Endometrium (tissue), 2 donors: ENCODE measurements at regions not wholly inside any gene's neighbourhood (a gene's known extent, or its start where the extent isn't known, plus 50 kb on each side); places are given as distances from the start of the nearest gene placed in this dataset.
A peak's percentile ranks its signal among the peaks of the same experiment; 100 is the strongest.

Source experiments
- FAIRE-seq: peaks from 2 replicates; lab custom pipeline; 2012; peaks lifted over from hg19 to GRCh38; lab: Jason Lieb, UNC
- donor health status: control.
- donor health status: control.

DNA sequence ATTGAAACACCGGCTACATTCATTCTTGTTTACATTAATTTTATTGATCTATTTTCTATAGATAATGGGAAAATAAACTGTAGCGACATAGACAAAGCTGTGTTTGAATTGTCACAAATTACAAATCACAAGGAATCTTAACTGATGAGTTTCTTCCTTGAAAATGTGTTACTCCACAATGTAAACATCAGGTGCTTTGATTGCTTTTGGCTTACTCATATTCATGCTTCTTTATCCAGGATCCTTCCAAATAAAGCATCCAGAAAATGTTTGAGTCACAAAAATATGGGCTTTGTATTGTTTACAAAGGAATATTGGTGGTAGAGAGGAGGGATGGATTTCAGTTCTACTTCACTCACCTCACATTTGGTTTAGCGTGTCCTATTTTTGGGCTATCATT lies 64.0 kb downstream of the BMP2 start:
- FAIRE-seq = no peak

DNA sequence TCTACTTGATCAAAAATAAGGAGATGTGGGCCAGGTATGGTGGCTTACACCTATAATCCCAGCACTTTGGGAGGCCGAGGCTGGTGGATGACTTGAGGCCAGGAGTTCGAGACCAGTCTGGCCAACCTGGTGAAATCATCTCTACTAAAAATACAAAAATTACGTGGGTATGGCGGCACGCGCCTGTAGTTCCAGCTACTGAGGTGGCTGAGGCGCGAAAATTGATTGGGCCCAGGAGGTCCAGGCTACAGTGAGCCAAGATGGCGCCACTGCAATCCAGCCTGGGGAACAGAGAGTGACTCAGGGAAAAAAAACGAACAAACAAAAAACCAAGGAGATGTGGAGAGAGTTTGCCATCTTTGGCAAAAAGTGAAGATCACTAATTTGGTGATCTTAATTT lies 65.3 kb downstream of the BMP2 start:
- FAIRE-seq = no peak

DNA sequence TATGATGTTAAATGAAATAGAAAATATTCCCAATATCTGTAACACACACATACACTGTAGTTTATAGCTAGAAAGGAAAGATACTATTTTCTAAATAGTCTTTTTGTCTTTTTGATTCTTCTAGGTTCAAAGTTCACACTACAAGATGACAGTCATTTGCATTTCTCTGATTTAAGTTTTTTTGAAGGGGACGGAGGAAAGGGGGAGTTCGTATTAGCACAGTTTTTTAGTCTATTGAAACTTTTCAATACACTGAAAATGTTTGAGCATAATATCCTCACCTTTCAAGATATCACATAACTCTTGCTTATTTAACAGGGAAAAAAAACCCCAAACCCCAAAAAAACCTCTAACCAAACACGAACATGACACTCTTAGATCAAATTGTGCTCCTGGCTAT lies 68.1 kb downstream of the BMP2 start:
- FAIRE-seq = no peak

DNA sequence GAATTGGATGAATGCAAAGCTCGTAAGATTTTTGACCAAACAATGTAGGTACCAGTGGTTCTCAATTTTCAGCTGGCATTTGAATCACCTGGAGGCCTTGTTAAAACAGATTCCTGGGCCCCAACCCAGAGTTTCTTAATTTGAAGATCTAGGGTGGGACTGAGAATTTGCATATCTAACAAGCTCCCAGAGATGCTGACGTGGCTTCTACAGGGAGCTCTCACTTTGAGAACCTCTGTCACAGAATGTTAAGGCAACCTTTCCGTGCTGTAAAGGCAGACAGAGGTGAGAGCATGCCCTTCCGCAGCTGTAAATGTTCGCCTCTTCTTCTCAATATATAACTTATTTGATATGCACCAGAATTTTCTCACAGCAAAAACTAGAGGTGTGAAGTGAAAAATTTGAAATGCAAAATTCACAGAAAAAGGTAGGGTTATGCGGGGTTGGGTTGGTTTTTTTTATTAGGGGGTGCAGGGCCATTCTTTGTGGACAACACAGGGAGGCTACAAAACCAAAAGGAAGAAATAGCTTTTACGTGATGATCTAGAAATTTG lies 69.4 kb downstream of the BMP2 start:
- FAIRE-seq = no peak

DNA sequence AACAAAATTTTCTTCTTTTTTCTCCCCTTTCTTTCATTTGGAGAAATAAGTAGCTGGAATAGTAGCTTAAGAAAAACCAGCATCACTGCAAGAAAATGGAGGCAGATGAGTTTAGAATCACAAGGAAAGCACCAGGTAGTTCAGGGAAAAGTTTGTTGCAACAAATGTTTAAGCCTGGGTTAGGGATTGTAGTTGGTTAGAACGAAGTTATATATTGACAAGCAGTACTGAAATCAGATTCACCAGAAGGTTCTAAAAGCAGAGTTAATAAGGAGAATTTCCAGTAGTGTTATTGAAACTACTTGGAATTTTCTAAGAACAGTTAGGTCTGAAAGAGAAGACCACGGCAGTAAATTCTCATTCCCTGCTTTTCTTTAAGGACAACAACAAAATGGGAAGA lies 70.2 kb downstream of the BMP2 start:
- no peak for FAIRE-seq

DNA sequence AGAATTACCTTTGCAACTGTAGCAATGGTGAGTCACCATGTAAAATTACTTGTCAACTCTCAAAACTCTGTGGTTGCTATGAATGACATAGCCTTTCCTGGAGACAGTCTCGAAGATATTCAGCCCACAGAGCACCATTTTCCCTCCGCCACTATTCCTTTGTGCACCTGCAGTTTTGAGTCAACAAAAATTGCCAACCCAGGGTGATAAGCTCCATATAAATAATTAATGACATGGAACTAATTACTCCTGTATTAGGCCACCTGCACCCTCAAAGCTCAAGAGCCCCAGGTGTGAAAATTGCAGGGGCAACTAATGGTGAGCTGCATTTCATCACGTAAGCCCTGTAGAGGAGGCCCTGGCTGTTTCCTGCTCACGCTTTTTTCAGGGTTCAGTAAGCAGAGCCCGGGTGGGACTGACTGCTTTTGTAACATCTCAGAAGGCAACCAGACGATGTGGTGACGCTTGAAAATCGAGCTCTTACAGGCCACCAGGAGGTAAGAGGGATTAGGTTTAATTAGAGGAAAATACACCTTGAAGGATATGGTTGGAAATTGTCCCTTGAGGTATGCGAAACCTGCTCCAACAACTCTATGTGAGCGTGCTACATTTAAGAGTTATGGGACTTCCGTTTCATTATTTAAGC lies 70.8 kb downstream of the BMP2 start:
- FAIRE-seq = no peak

DNA sequence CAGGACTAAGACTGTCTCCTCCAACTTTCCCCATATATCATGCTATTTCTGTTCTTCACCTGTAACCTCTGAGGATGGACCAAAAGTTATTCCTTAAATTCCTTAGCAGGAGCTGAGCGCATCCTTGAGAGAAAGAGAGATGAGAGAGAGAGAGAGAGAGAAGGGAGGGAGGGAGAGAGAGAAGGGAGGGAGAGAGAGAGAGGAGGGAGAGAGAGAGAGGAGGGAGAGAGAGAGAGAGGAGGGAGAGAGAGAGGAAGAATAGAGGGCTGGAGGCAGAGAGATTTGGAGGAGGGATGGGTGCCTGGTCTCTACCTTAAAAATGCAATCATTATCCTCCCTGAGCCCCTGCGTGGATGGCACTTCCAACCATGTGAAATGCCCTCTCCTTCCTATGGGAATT lies 73.6 kb downstream of the BMP2 start:
- FAIRE-seq = no peak

DNA sequence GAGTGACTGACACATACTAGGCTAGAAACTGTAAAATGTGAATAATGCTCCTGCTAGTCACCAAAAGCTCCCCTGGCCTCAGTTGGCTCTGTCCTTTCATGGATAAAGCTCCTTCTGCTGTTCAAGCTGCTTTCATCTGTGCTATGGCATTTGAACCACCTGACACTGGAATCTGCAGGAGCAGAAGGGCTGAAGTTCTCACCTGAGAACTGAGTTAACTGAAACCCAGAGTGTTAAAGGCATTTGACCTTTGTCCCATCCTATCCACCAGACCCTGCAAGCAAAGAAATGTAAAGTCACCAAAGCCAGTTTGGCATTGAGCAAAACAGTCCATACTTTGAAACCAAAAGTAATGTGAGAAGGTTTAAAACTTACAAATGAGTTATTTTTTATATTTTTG lies 77.7 kb downstream of the BMP2 start:
- FAIRE-seq = no peak

DNA sequence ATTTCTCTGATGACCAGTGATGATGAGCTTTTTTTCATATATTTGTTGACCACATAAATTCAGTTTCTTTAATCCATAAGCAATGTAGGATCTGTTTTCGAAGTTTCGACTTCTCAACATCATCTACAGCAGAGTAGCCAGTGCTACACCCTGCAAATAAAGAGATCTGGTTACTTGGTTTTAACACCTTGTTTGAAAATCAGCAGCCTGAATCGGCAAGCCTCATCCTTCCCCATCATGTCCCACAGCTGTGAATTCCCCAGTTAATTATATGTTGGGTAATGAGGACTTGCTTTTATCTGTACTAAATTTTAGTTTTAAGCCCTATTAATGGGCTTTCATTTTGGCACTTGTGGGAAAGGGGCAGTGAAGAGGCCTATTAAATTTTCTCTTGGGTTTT lies 80.6 kb downstream of the BMP2 start:
- FAIRE-seq = no peak

DNA sequence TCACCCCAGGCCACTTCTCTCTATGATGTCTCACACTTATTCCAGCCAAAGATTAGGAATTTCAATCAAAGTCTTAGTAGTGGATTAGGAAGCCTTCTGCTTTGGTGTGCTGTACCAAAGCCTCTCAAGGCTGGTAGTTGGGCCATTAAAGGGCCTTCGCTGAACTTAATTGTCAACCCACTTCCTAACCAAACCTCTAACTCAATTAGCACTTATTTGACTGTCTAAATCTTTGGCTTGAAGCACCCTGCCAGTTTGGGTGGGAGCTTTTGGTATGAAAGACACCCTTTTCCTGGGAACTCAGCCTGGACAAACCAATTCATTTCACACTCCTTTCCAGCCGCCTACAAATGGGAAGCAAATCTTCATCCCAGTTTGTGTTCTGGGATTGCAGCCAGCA lies 81.5 kb downstream of the BMP2 start:
- FAIRE-seq = no peak

DNA sequence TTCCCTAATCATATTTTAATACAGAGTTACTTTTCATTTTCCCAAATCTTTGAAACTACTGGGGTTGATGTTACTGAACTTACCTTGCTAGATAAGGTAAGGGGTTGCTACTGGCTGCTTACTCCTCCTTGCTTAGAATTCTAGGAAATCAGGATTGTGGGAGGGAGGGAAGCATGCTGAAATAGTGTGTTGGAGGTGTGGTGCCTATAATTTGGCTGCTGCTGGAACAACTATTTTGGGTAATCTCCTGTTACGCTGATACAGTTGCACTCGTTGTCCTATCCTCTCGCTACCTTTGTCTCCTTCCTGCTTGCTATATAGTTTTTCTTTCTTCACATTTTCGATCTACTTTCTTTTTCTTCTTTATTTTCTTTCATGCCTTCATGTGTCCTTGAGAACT lies 83.7 kb downstream of the BMP2 start:
- no peak for FAIRE-seq

DNA sequence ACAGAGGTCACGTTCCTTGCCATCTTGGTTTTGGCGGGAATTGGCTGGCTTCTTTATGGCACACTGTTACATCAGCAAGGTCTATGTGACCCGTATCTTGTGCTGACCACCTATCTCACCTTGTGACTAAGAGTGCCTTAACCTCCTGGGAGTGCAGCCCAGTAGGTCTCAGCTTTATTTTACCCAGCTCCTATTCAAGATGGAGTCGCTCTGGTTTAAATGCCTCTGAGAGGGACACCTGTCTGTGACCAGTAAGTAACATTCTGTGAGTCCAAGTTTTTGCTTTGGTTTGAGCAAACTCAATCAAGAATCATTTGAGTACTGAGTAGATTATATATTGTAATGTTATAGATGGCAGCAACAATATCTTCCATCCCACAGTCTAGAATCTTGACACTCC lies 85.0 kb downstream of the BMP2 start:
- no peak for FAIRE-seq

DNA sequence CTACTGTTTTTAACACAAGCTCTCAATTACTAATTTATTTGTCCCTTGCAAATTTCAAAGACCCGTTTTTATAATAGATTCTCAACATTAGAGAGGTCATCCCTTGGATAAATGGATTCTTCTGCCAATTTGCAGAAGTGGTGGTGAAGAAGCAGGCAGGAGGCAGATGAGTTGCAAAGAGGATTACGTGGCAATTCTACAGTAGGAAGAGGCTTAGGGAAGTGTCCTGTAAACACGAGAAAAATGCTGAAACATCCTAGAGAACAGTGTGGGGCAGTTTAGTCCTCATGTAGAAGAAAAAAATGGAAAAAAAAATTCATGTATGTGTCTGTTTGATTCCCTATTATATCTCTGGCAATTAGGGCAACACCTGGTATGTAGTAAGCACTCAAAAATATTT lies 87.6 kb downstream of the BMP2 start:
- no peak for FAIRE-seq

DNA sequence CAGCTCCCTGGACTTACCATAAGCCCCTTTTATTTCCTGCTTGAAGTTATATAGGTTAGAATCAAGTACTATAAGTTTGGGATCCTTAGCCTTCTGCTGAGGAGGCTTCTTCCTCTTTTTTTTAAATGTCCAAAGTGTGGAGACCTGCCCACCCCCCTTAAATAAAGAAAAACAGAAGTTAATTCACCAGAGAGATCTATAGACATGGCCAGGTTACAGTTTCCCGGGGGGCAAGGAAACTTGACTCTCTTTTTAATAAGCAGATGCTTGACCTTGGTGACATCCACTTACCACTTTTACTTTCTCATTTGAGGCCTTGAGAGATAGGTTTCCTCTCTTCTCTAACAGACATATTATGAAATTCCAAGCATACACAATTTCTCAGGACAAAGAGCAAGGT lies 88.3 kb downstream of the BMP2 start:
- no peak for FAIRE-seq

DNA sequence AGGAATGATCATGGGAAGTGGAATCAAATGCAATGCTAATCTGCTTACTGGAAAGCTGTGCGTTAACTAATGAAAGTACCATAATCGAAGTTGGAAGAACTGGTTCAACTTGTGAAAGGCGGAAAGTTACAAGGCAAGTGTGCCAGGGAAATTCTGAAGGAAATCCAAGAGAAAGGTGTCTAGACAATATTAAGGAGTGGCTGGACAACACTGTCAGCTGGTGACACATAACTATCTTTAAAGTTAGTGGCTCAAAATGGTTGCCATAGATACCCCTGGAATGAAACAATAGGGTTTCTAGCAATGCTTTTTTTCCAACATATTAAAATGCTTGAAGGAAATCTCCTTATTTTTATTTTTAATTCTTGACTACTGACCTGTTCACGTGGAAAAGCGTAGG lies 90.4 kb downstream of the BMP2 start:
- FAIRE-seq = no peak

DNA sequence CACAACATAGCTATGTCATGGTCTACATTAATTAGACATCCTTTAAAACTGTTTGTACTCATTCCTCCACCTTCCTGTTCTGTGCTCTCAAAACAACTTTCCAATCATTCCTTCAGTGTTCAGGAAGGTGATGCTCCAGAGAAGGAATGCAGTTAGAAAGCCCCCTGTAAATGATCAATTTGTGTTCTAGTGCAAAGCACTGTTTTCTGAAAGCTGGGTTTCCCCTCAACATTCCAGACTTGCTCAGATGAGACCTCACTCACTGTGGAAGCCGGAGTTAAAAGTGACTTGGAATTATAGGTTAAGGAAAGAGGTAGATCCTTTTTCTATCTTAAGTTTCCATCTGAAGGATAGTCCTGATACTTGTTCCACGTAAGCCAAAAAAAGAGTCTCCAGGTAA lies 95.9 kb downstream of the BMP2 start:
- no peak for FAIRE-seq

DNA sequence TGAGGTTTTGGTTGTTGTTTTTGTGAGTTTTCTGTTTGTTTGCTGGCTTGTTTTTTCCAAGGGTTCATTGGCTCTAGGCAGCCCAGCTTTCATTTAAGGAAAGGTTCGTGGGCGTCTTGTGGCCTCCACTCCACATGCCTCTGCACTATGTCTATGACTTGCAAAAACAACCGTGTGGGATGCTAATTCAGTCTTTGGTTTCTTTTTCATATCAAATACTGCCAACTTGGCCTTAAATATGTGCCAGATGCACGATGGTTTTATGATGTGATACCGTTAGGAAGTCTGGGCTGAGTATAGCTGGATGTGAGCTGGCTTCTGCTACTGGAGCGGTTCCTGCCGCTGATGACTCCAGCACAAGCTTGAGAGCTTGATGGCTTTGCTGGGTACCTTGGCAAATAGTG lies 96.3 kb downstream of the BMP2 start:
- FAIRE-seq = no peak

DNA sequence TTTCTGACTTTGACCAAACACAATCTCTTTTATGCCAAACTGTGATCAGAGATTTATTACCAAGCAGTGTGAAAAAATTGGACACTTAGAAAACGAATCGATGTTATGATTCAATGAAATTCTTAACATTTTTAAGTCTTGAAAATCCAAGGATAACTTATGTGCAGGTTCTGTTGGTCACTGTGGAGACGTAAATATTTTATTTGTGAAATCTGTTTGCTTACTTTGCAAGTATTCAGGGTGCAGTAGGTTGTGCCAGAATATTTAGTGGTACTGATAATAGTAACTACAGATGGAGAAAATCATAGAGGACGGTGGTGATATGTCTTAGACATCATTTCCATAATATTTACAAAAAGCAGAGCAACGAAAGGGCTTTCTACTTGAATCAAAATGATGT lies 97.3 kb downstream of the BMP2 start:
- FAIRE-seq = peak; percentile 21

DNA sequence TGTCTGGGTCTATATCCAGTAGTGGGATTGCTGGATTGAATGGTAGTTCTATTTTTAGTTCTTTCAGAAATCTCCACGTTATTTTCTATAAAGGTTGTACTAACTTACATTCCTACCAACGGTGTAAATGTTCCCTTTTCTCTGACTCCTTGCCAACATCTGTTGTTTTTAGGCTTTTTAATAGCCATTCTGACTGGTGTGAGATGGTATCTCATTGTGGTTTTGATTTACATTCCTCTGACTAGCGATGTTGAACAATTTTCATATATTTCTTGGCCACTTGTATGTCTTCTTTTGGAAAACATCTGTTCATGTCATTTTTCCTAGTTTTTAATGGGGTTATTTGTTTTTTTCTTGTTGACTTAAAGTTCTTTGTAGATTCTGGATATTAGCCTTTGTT lies 99.3 kb downstream of the BMP2 start:
- peak; percentile 91 for FAIRE-seq

DNA sequence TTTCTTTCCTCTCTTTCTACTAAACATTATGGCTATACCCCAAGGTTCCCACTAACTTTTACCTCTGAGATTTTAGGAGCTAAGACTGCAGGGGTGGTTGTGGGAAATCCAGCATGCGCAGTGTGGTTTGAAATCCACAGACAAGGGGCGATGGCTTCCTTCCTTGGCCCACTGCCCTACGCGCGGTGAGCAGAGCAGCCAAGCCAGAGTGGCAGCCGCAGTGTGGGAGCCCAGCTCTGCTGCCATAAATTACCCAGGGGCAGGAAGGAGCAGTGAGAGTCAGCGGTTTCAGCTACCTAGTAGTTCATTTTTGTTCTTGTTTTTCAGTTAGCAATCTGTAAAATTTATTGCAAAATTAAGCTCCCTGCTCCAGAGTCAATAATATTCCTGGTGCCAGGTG lies 101.4 kb downstream of the BMP2 start:
- no peak for FAIRE-seq

DNA sequence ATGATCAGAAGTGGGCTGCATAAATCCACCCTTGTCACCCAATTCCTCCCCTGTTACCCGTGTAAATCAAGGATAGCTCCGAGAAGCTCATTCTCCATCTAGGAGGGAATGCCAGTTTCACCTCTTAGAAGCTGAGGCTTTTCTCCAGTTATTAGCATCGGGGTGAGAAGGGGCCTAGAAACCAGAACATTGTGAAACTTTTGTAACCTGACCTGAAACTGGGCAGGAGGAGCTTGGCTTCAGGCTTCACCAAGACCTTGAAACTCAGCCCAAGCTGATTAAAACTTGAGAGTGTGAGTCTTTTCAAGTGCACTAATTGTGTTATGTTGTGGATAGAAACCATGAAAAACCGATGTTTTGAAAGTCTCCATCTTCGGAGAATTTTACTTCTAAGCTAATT lies 103.1 kb downstream of the BMP2 start:
- FAIRE-seq = no peak

DNA sequence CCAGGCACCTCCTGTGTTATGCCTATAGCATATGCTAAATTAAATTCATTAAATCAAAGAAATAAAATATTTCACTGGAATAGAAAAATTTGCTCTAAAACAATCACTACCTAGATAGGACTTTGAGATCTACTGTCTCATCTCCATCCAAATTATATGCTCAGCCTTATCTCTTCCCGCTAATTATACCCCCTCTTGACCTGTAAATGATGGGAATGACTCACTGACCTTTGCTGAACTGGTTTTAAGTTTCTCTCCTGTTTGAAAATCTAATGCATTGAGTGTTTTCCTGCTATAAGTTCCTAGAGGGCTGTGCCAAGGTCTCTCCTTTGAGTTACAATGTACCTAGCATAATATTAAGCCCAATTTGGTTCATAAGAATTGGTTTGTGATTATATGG lies 110.1 kb downstream of the BMP2 start:
- no peak for FAIRE-seq

DNA sequence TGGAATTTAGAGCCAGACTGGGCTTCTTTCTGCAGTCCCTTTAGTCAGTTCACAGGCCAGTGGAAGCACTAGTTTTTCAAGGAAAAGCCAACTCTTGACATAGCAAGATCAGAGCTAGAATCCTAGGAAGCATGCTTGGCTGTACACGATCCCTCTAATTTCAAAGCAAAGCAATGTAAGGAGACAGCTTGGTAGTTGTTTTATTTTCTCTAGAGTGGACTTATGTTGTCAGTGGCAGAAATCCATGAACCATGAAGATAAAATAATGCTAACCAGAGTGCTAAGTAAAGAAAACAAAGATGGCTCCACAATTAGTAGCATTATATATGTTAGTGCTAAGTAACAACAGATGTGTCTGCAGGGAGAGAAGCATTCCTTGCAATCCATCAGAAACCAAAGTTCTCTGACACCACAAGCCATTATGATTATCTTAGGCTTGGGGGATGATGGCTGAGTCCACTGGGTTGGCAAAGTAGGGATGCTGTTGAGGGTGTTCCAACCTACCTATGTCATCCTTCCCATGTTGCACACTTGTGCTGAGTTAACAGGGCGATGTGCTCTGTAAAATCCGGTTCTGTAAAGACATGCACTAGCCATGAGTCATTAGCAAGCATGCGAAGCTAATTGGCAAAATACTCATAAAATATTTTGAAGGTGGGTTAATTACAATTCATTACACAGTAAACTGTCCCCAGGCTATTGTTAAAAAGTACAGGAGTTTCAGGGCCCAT lies 115.2 kb downstream of the BMP2 start:
- FAIRE-seq = no peak

DNA sequence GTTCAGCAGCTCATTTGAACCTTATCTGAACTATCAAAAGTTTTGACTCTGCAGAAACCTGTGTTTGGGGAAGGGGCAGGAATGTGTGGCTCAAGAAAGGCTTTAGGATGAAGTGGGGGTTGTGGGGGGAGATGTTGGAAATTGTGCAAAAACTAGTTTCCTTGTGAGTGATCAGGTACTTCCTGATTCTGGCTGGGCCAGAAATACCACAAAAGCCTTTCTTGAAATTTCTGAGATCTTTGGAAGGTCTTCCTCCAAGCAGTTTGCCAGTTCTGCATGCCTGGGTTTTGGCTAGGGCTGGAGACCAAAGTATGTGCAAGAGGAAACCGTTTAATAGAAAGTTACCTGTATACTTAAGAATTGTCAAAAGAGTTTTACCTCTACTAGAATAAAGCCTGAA lies 116.6 kb downstream of the BMP2 start:
- FAIRE-seq = no peak
